ENCODE measurements at regions not wholly inside any gene's neighbourhood (a gene's known extent, or its start where the extent isn't known, plus 50 kb on each side); places are given as distances from the start of the nearest gene placed in this dataset.

GRCh38 chr6:66675906-66676305, 968.9 kb upstream of the EYS start:
- DNase-seq: no peak

GRCh38 chr6:66664112-66664511, 957.1 kb upstream of the EYS start:
- no peak for DNase-seq

- DNase-seq: no peak
Measured at GRCh38 chr6:66662721-66663507, 955.9 kb upstream of the EYS start.

GRCh38 chr6:66662196-66662595, 955.2 kb upstream of the EYS start:
- no peak for DNase-seq

- DNase-seq: no peak
Measured at GRCh38 chr6:66655420-66655819, 948.4 kb upstream of the EYS start.

- no peak for DNase-seq
Measured at GRCh38 chr6:66638518-66638917, 931.5 kb upstream of the EYS start.

GRCh38 chr6:66638099-66638498, 931.1 kb upstream of the EYS start:
- no peak for DNase-seq

GRCh38 chr6:66628917-66629316, 921.9 kb upstream of the EYS start:
- DNase-seq: no peak

- DNase-seq: no peak
Measured at GRCh38 chr6:66623050-66623449, 916.0 kb upstream of the EYS start.

GRCh38 chr6:66605971-66606370, 898.9 kb upstream of the EYS start:
- no peak for DNase-seq

- DNase-seq: no peak
Measured at GRCh38 chr6:66605011-66605410, 898.0 kb upstream of the EYS start.

- no peak for DNase-seq
Measured at GRCh38 chr6:66599541-66599940, 892.5 kb upstream of the EYS start.

- no peak for DNase-seq
Measured at GRCh38 chr6:66578362-66578761, 871.3 kb upstream of the EYS start.

- DNase-seq: no peak
Measured at GRCh38 chr6:66568271-66568670, 861.2 kb upstream of the EYS start.

GRCh38 chr6:66561479-66561878, 854.5 kb upstream of the EYS start:
- no peak for DNase-seq

GRCh38 chr6:66558189-66558588, 851.2 kb upstream of the EYS start:
- DNase-seq: no peak

- no peak for DNase-seq
Measured at GRCh38 chr6:66556936-66557335, 849.9 kb upstream of the EYS start.

GRCh38 chr6:66555082-66555481, 848.1 kb upstream of the EYS start:
- no peak for DNase-seq

- no peak for DNase-seq
Measured at GRCh38 chr6:66553441-66553840, 846.4 kb upstream of the EYS start.

GRCh38 chr6:66538551-66539135, 831.6 kb upstream of the EYS start:
- DNase-seq: no peak

- no peak for DNase-seq
Measured at GRCh38 chr6:66533921-66534404, 826.9 kb upstream of the EYS start.

GRCh38 chr6:66526061-66526460, 819.0 kb upstream of the EYS start:
- DNase-seq: no peak

- DNase-seq: no peak
Measured at GRCh38 chr6:66522864-66523263, 815.8 kb upstream of the EYS start.

- DNase-seq: no peak
Measured at GRCh38 chr6:66516377-66516776, 809.4 kb upstream of the EYS start.

- no peak for DNase-seq
Measured at GRCh38 chr6:66508433-66508832, 801.4 kb upstream of the EYS start.

All from NCI-H1694 (cell line).